AG09309 (cell line): ENCODE measurements at regions not wholly inside any gene's neighbourhood (a gene's known extent, or its start where the extent isn't known, plus 50 kb on each side); places are given as distances from the start of the nearest gene placed in this dataset.

Experiments
- DNase-seq: peaks from one replicate; pipeline ENCODE4 v3.0.0-alpha.2; 2010; ENCODE audit warnings: low read depth
- H3K4me3 ChIP-seq: 2 replicates; pipeline ENCODE4 v1.5.1; 2011; ENCODE audit warnings: mild to moderate bottlenecking, low read depth, low read length, moderate library complexity; ENCODE audit not compliant: control insufficient read depth
- CTCF ChIP-seq: IDR thresholded peaks from 2 replicates; pipeline ENCODE4 v1.5.1; 2011; ENCODE audit warnings: mild to moderate bottlenecking, low read depth, low read length, inconsistent platforms; ENCODE audit not compliant: insufficient read depth, control insufficient read depth; ENCODE audit errors: missing control alignments

- H3K4me3 ChIP-seq = no peak overlapping the region
- DNase-seq = no peak
- no peak for TF ChIP-seq CTCF
These were observed 133.4 kb downstream of the BANF2 start for GRCh38 chr20:17833036-17833674.

- TF ChIP-seq CTCF = no peak
- no peak overlapping the region for H3K4me3 ChIP-seq
- no peak for DNase-seq
These were observed 132.6 kb downstream of the BANF2 start for GRCh38 chr20:17832236-17832915.

- no peak overlapping the region for H3K4me3 ChIP-seq
- no peak for DNase-seq
- TF ChIP-seq CTCF = no peak
These were observed 128.9 kb downstream of the BANF2 start for GRCh38 chr20:17828598-17829144.

GRCh38 chr20:17827759-17828559 is 128.2 kb downstream of the BANF2 start:
- TF ChIP-seq CTCF = no peak
- no peak for DNase-seq
- H3K4me3 ChIP-seq = no peak overlapping the region

- H3K4me3 ChIP-seq = no peak overlapping the region
- TF ChIP-seq CTCF = no peak
These were observed 127.3 kb downstream of the BANF2 start for GRCh38 chr20:17827079-17827478.

GRCh38 chr20:17825960-17826843 is 126.4 kb downstream of the BANF2 start:
- no peak overlapping the region for H3K4me3 ChIP-seq
- no peak for DNase-seq
- TF ChIP-seq CTCF = no peak

More at GRCh38 chr20:17827079-17827478, 127.3 kb downstream of the BANF2 start:
- DNase-seq = no peak
